GM18907 (cell line): ENCODE measurements at regions not wholly inside any gene's neighbourhood (a gene's known extent, or its start where the extent isn't known, plus 50 kb on each side); places are given as distances from the start of the nearest gene placed in this dataset.
A peak's percentile ranks its signal among the peaks of the same experiment; 100 is the strongest.

Experiments
- ATAC-seq: cut with Tn5 transposase; IDR thresholded peaks from one replicate; pipeline ENCODE4 v1.9.1; 2021; ENCODE audit warnings: mild to moderate bottlenecking, moderate library complexity; ENCODE audit not compliant: unreplicated experiment

- ATAC-seq = no peak
These were observed 158.7 kb downstream of the HAUS1 start for GRCh38 chr18:46262856-46263255.

- peak; percentile 48 for ATAC-seq
These were observed 160.1 kb downstream of the HAUS1 start for GRCh38 chr18:46264255-46264654.

GRCh38 chr18:46265196-46266156, 161.3 kb downstream of the HAUS1 start:
- ATAC-seq = no peak

DNA sequence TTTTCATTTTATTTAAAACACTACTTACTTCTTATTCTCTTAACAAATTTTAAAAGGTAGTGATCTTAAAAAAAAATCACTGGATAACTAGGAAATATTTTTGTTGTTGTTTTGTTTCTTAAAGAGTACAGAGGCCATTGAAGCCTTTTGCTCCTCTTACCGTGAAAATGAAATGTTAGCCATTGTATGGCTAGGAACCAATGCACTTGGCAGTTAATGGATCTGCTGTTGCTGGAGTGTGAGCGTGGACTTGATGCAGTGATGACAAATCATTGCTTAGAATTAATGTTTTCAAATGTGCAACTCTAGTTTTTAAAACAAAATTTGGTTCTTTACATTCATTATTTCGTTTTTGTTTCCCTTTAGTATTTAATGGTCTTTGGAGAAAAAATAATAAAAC, 162.3 kb downstream of the HAUS1 start:
- no peak for ATAC-seq

DNA sequence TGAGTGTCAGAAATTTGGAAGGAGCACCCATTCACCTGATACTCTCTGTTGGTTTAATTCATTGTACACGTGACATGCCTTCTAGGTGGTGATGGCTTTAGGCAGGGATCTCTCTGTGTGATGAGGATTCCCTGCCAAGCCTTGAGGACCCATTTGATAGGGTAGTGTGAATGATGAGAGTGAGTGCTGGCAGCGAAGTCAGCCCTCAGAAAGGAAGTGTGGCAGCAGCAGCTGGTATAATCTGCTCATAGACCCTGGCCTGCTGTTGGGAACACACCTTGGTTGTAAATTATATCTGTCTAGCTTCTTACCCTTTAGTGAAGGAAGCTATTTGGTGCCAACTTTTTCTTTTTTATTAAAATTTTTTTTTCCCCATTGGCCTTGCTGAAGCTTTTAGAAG, 164.5 kb downstream of the HAUS1 start:
- no peak for ATAC-seq

DNA sequence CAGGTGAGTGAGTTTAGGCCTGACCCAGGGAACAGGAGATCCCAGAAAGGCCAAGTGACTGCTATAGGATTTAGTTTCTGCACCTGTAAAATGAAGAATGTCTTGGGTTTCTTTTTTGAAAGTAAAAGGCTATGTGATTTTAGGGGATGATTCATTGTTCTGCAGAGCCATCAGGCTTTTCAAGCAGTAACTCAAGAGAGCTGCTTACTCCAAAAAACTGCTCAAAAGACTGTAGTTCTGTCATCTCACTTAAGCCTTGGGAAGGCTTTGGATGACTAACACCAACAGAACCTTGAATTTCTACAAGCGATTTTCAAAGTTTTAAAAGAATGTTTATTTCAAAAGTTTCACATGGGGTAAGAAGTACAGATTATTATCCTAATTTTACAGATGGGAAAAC, 165.1 kb downstream of the HAUS1 start:
- no peak for ATAC-seq

DNA sequence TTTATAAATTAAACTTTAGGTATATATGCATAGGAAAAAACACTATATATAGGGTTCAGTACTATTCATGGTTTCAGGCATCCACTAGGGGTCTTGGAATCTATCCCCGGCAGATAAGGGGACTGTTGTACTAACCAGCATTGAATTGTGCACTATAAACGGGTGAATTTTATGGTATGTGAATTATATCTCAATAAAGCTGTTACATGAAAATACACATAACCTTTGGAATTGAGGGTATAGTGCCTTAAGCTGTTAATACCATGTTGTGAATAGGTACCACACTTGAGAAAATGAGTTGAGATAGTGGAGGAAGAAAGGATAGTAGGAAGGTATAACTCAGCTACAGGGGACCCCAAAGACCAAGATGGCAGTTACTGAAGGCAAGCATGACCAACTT, 167.3 kb downstream of the HAUS1 start:
- ATAC-seq = no peak

GRCh38 chr18:46273861-46274260, 169.7 kb downstream of the HAUS1 start:
- no peak for ATAC-seq

DNA sequence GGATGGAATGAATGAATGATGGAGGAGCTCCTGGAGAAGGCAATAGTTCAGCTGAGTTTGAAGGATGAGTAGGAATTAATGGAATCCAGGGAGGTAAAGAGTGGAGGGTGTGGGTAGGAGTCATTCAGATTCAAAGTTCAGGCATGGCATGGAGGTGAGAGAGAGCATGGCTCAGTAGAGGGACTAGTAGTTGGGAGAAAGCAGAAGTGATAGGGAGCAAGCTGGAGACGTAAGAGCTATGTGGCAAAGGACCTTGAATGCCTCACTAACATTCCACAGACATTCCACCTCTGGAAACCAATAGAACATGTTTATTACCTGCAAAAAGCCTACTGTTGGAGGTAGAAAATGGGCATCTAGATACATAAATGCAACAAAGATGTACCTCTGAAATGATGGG, 170.1 kb downstream of the HAUS1 start:
- no peak for ATAC-seq

- ATAC-seq = no peak
These were observed 171.2 kb downstream of the HAUS1 start for GRCh38 chr18:46275370-46275769.

- no peak for ATAC-seq
These were observed 172.6 kb downstream of the HAUS1 start for GRCh38 chr18:46276748-46277147.

- ATAC-seq = no peak
These were observed 174.6 kb downstream of the HAUS1 start for GRCh38 chr18:46278481-46279465.

- no peak for ATAC-seq
These were observed 175.5 kb downstream of the HAUS1 start for GRCh38 chr18:46279673-46280072.

DNA sequence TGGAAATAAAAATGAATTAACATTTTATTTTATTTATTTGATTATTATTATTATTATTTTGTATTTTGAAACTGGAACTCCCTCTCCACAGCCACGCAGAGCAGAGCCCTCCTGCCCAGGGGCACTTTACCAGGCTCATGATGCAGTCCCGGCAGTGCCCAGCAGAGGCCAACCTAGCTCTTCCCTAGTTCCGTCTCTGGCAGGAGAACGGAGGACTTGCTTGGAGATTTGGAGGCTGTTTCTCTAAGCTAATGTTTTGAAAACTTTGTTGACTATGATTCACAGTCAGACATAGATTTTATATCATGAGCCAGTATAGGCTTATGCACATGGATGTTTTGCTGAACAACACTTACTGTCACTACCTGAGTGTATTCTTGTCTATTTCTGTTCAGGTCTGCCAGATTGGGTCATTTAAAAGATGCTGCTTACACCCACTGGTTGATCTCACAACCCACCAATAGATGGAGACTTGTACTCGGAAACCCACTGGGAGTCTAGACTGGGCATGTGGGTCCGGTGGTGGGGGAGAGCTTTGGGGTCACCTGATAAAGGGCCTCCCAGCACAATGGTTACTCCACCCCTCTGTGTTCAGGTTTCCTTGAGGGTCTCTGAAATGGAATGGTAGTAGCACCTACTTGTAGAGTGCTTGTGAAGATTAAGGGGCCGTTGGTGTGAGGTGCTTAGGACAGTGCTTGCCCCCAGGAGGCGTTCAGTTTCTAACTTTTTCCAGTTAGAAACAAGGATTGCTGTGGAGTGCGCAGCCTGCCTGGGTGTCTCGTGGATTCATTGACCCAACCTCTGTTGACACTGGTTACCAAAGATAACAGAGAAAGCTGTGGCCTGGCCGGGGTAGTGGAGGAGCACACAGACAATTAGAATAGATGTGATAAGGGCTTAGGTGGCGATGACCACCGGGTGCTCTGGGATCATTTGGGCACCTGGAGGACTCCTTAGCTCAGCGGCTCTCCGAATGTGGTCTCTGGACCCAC, 177.3 kb downstream of the HAUS1 start:
- ATAC-seq = peak; percentile 83

- no peak for ATAC-seq
These were observed 178.0 kb downstream of the HAUS1 start for GRCh38 chr18:46282177-46282570.

DNA sequence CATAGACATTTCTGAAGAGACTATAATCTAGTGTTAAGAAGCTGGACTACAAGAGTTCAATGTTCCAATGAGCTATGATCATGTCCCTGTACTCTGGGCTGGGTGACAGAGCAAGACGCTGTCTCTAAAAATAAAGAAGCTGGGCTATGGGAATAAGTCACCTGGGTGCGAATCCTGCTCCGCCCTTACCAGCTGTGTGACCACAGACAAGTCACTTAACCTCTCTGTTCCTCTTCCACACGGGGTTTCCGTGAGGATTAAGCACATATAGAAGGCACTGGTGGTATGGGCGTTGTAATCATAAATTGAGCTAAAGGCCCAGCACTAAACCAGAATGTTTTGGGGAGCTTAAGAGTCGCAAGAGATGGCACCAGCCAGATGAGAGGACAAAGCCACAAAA, 178.5 kb downstream of the HAUS1 start:
- no peak for ATAC-seq

- ATAC-seq = no peak
These were observed 179.1 kb downstream of the HAUS1 start for GRCh38 chr18:46283268-46283667.

DNA sequence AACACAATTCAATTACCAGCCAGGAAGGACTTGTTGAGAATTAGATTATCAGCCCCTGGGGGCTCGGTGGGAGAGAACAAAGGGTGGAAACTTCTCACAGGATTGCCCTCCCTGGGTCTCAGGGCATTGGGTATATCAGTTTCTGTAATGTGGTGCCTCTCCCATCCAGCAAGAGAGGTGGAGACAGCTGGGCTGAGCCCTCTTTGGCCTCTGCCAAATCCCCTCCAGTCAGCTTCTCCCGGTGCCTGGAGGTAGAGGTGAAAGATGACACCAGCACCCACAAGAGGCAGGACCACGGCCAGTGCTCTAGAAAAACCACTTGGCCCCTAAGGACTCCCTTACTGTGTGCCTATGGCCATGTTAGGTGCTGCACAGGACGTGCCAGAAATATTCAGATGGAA, 179.7 kb downstream of the HAUS1 start:
- no peak for ATAC-seq

DNA sequence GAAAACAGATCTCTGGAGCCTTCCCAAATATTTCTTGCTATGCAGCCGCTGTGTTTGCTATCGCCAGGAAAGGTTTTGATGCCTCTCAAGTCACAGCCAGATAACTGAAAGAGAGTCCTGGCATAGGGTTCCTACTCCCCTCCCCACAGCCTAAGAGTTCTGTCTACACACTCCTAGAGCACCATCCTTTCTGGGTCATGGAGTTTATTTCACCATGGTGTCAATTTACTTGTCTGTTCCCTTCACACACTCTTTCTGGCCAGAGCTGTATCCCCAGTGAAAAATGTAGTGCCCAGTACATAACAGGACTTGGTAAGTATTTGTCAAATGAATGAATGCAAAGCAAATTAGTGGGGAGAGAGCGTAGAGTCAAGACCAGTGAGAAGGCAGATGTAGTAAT, 185.3 kb downstream of the HAUS1 start:
- ATAC-seq = no peak

DNA sequence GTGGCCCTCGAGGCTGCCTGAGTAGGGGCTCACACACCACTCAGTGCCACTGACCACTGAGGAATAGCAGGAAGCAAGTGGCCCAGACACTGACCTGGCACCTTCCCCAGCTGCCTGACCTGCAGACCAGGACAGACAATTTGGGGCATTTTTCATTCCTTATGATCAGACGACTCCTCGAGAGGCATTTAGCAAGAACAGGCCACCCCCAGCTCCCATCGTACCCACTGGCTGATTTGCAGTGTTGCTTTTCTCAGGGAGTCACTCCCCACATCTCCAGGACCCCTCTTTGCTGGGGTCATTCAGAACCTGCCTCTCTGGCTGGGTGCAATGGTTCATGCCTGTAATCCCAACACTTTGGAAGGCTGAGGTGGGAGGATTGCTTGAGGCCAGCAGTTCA, 185.7 kb downstream of the HAUS1 start:
- no peak for ATAC-seq
